NCI-H345 (cell line): ENCODE measurements at regions not wholly inside any gene's neighbourhood (a gene's known extent, or its start where the extent isn't known, plus 50 kb on each side); places are given as distances from the start of the nearest gene placed in this dataset.
"Not testable (repeated sequence)": the region's sequence is repeated elsewhere in the genome, so short reads cannot be mapped to it uniquely, and the experiment has no call there.

ENCODE experiments used
- DNase-seq: peaks from one replicate; lab custom pipeline; 2025; lab: John Stamatoyannopoulos, UW

DNA sequence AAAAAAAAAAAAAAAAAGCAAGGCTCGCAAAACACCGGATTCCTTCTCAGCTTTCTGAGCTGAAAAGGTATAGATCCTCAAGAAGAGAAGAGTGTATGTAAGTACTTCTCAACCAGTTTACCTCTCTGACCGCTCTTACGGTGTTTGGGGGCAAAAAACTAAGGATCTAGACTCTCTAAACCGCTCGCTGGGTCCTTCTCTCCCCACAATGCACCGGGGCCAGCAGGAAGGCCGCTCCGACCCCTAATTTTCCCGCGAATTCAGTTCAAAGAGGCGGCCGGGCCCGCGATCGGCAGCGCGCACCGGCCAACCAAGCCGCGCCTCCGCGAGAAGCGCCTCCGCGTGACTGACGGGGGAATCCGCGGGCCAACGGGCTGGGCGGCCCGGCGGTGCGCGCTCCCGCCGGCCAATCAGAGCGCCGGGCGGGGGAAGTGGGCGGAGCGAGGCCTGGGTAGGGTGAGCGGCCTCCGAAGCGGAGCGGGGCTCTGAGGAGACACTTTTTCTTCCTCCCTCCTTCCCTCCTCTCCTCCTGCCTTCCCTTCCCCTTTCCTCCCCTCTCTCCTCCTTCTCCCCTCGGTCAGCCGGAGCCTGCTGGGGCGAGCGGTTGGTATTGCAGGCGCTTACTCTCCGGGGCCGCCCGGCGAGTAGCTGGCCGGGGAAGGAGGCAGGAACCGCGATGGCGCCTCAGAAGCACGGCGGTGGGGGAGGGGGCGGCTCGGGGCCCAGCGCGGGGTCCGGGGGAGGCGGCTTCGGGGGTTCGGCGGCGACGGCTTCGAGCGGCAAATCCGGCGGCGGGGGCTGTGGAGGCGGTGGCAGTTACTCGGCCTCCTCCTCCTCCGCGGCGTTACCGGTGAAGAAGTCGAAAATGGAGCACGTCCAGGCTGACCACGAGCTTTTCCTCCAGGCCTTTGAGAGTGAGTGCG lies 93.0 kb downstream of the CRLF3 start:
- peak; percentile 87 for DNase-seq

DNA sequence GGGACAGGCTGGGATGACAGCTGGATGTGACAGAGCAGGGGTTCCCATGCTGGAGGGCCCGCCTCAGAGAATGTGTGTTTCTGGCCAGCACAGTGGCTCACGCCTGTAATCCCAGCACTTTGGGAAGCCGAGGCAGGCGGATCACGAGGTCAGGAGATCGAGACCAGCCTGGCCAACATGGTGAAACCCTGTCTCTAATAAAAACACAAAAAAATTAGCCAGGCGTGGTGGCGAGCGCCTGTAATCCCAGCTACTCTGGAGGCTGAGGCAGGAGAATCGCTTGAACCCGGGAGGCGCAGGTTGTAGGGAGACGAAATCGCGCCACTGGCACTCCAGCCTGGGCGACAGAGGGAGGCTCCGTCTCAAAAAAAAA lies 93.7 kb downstream of the CRLF3 start:
- not testable (repeated sequence) for DNase-seq

DNA sequence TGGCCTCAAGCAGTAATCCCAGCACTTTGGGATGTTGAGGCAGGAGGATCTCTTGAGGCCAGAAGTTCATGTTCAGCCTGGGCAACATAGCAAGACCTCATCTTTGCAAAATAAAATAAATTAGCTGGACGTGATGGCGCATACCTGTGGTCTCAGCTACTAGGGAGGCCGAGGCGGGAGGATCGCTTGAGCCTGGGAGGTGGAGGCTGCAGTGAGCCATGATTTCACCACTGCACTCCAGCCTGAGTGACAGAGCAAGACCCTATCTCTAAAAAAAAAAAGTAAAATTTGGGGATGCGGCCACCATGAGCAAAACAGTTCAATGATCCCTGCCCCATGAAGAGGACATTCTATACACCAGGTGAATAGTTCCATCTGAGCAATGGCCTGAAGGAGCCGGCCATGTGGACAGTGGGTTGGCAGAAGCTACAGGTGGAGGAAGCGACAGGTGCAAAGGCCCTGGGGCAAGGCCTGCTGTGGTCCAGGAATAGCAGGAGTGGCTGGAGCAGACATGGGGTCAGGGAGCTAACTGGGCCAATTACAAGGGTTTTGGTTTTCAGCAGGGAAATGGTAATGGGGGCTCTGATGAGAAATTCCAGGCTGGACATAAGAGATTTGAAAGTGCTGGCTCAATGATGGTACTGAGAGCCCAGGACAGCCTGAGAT lies 94.2 kb downstream of the CRLF3 start:
- DNase-seq: not testable (repeated sequence)

DNA sequence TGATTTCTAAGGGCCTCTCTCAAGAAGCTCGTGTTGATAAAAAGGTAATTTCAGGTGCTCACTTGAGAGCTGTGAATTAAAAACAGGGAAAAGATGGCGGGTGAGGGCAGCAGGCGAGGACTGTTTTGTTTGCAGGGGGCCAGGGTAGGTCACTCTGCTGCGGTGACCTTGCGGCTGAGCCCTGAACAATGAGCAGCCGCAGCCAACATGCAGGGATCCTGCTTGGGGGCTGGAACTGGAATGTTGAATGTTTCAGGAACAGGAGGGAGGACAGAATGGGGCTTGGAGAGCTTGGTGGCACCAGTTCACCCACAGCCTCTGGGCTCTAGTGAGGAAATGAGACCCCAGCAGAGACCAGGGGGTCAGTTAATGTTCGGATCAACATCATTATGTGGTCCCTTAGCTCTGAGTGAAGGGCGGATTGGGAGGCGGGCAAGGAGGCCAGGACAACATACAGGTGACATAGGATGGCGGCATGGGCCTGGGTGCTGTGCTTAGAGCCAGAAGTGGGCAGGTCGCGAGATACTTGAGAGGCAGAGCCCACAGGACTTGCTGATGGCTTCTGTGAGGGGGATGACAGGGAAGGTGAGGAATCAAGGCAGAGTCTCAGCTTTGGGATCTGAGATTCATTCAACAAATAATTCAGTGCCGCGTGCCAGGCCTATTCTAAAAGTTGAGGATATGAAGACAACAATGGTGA lies 94.9 kb downstream of the CRLF3 start:
- DNase-seq: not testable (repeated sequence)

DNA sequence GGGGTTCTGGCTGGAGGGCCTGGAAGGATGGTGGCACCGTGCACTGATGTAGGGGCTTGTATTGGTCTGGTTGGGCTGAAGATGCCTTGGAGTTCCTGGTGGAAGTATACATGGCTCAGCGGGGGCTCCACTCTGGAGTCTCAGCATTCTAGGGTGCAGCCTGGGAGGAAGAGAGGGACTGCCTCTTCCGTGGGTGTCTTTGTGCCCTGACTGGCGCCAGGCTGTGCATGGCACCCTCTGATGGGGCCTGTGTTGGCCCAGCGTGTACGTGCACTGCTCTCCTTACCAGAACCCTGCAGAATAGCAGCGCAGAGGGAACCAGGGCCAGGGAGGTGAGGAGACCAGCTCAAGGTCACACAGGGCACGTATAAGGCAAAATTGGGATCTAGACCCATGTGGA lies 97.0 kb downstream of the CRLF3 start:
- DNase-seq: not testable (repeated sequence)

DNA sequence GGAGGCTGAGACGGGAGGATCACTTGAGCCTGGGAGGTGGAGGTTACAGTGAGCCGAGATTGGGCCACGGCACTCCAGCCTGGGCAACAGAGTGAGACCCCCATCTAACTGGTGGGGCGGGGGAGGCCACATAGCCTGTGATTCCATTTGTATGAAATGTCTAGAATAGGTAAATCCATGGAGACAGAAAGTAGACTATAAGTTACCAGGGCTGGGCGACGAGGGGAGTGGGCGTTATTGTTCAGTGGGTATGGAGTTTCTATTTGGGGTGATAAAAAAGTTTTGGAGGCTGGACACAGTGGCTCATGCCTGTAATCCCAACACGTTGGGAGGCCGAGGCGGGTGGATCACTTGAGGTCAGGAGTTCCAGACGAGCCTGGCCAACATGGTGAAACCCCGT lies 97.8 kb downstream of the CRLF3 start:
- DNase-seq: not testable (repeated sequence)

DNA sequence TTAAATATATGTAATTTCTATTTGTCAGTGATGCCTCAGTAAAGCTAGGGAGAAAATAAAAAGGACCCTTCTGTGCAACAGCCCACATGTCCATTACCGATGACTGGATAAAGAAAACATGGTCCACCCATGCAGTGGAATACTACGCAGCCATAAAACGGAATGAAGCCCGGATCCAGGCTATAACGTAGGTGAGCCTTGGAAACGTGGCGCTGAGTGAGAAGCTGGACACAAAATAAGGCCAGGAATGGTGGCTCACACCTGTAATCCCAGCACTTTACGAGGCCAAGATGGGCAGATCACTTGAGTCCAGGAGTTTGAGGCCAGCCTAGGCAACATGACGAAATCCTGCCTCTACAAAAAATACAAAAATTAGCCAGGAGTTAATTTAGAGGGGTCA lies 98.2 kb downstream of the CRLF3 start:
- not testable (repeated sequence) for DNase-seq

DNA sequence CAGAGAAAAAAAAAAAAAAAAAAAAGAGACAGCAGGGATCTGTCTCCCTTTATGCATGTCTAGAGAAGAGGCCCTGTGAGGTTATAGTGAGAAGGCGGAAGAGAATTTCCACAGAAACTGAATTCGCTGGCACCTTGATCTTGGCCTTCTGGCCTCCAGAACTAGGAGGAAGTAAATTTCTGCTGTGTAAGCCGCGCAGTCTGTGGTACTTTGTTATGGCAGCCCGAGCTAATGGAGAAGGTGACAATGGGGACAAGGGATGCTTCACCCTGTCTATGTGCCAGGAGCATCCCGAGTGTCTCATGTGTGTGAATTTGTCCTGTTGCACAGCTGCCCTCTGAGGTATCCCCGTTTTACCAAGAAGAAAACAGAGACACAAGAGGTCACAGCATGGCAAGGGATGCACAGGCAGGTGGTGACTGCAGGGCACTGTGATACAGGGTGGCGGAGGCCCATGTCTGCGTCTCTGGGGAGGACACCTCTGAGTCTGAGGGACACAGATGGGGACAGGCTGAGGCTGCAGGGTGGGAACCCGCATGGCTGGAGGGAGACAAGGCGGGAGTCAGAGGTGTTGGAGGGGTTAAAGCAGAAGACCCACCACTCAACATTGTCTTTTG lies 100.3 kb downstream of the CRLF3 start:
- DNase-seq: not testable (repeated sequence)

DNA sequence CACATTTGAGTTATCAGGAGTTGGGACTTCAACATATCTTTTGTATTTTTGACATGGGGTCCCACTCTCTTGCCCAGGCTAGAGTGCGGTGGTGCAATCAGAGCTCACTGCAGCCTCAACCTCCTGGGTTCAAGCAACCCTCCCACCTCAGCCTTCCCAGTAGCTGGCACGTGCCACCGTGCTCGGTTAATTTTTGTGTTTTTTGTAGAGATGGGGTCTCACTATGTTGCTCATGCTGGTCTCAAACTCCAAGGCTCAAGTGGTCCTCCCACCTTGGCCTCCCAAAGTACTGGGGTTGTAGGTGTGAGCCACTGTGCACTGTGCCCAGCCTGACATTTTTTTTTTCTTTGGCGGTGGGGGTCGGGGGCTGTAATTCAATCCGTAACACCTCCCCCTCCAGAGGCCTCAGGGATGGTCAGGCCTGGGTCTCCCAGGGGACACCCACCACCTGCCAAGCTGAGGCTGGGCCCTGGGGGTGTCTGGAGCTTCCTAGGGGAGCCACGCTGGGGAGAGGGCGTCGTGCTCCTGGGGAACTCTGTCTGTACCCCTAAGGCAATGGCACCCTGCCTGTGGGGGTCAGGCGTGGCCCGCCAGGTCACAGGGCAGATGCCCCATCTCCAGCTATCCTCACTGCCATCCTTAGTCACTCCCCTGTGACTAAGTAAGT lies 102.2 kb downstream of the CRLF3 start:
- DNase-seq: not testable (repeated sequence)

DNA sequence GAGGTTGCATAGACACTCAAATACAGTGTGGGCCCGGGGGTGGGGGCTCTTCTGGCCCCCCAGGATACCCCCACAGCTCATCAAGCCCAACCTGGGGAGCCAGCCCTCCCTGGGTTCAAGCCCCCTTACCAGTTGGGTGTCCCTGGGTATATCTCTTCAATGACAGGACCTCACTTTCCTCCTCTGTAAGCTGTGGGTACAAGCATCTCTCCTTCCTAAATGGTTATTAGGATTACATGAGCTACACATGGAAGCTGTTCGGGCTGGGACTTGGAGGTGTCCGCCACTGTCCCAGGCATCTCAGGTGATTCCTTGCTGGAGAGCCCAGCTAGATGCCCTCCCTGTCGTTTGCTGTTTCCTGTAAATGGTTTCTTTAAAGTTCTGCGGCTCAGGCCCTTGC lies 103.5 kb downstream of the CRLF3 start:
- not testable (repeated sequence) for DNase-seq

DNA sequence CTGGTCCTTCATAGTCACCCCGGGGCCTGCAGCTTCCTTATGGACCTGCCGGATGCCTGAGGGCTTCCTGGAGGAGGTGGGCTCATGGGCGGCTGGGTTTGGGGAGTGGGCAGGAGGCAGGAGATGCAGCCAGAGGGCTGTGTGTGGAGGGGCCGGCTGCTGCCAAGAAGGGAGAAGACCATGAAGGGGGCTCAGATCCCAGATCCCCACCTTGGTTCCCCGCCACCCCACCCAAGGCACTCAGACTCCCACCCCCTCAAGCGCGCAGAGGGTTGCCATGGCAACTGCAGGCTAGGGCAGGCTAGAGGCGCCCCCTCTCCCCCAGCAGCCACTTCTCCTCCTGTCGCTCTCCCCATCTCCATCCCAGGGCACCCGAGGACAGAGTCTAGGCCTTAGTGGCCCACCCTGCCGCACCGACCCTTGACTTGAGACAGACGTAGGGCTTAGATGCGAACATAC lies 104.5 kb downstream of the CRLF3 start:
- no peak for DNase-seq

DNA sequence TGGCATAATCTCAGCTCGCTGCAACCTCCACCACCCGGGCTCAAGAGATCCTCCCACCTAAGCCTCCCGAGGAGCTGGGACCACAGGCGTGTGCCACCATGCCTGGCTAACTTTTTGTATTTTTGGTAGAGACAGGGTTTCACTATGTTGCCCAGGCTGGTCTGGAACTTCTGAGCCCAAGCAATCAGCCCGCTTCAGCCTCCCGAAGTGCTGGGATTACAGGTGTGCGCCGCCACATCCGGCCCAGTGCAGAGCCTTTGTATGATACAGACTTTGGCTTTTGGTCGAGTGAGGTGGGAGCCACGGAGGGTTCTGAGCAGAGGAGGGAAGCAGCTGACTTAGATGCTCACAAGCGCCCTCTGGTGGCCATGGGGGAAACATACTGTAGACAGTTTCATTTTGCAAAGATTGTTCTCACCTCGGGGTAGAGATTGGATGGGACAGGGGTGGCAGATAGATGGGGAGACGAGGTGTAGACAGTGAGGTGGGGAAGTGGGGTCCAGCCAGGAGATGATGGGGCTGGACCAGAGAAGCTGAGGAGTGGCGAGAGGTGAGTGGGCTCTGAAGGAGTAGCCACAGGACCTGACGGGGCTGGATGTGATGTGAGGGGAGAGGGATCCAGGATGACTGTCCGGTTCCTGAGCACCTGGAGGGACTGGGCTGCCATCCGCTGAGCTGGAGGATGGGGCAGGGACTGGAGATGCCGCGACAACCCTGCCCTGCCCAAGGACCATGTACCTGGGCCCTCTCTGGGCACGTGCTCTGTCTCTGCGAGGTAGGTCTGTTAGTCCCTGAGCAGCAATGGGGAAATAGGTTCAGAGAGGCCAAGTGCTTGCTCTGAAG lies 105.1 kb downstream of the CRLF3 start:
- peak; percentile 52 for DNase-seq

DNA sequence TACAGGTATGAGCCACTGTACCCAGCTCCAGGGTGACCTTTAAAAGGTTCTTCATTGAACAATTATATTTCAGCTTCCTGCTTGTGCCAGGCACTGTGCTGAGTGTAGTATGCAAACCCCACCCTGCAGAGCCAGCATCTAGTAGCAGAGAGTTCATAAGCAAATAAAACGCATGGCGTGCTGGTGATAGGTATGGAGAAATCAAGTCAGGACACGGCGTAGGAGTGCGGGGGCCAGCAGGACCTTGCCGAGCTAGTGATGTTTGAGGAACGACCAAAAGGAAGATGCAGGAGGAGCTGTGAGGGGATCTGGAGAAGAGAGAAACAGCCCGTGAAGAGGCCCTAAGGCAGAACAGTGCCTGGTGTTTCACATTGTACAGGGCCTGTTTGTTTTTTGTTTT lies 105.8 kb downstream of the CRLF3 start:
- not testable (repeated sequence) for DNase-seq

DNA sequence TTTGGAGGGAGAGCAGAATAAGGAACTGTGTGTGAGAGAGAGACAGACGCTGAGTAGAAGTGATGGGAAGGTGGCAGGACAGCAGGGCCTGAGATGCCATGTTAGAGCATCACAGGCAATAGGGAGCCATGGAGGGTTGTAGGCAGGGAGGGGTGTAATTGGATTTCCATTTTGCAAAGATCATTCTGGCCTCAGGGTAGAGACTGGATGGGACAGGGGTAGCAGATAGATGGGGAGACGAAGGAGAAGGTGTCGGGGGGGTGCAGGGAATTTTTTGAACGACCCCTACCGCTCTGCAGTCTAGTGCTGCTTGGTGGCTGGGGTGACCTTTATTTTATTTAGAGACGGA lies 106.4 kb downstream of the CRLF3 start:
- DNase-seq: not testable (repeated sequence)

DNA sequence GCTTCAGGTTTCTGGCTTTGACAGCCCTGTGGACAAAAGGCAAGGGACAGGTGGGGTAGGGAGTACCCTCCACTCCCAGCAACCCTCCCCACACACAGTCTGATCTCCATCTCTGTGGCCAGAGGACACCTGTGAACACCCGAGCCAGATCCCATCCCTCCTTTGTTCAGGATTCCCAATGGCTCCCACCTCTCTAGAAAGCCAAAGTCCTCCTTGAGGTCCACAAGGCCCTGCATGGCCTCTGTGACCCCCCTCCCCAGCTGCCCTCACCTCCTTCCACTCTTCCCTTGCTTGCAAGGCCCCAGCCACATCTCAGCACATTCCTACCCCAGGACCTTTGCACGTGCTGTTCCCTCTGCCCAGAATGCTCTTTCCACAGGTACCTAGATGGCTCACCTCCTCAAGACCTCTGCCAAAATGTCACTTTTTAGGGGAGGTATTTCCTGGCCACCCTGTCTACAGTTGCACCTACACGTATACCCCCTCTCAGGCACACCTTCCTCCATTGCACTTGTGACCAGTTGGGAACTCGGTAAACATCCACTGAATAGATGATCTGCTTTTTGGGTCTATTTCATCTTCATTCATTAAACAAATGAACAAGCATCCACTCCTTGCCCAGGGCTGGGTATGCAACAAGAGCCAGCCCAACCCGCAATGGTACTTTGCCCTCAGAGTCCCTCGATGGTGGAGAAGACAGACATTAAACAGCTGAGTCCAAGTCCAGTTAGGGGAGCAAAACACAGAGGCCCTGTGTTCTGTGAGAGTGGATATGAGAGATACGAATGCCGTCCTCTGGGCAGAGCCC lies 107.0 kb downstream of the CRLF3 start:
- DNase-seq: no peak

DNA sequence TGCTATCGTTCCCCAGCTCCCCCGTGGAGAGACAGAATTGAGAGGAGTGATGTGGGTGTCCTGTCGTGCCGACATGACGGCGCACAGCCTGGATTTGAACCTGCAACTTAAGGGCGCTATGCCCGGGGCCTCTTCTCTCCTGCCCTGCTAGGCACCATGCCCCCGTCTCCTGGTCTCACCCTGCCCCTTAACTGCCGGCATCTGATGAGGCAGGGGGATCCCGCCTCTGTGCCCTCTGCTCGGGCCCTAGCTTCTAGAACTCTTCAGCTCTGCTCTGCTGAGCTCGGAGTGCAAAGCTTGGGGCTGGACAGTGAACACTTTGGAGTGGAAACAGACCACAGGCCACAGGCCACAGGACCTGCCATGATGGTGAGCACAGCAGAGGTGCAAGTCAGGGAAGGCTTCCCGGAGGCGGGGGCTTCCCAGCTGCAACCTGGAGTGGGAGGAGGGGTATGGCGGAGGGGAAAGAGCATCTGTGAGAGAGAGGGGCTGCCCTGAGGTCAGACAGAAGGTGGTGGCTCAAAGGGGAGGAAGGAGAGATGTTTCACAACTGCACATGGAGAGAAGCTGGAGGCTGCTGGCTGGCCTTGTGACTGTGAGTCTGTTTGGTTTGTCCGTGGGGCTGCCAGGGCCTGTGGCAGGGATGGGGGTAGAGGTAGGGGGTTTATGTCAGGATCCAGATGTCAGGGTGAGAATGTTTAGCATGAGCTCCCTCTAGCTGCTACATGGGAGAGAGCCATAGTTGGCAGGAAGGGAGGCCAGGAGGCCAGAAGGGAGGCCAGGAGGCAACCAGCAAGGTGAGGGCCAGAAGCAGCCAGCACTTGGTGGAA lies 107.8 kb downstream of the CRLF3 start:
- DNase-seq: no peak

DNA sequence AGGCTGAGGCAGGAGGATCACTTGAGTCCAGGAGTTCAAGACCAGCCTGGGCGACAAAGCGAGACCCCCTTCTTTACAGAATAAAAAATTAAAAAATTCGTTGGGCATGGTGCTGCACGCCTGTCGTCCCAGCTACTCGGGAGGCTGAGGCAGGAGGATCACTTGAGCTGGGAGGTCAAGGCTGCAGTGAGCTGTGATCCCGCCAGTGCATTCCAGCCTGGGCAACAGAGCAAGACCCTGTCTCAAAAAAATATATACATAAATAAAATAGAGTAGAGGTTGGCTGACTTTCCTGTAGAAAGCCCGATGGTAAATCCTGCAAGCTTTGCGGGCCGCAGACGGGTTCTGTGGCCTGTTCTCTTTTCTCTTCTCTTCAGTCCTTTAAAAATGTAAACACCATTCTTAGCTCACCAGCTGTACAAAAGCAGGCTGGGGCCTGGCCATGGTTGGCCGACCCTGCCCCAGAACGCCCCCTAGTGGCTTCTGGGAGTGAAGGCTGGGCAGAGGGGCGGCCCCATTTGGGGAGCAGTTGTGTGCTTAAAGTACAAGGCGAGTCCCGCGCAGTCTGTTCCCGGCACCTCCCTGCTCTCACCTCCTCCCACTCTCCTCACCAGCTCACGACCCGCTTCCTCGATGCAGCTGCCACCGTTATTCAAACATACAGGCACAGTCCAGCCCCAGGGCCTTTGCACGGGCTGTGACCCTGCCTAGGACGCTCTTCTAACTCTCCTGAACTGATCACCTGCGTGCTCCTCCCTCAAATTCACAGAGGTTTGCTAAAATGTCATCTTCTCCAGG lies 109.5 kb downstream of the CRLF3 start:
- not testable (repeated sequence) for DNase-seq

DNA sequence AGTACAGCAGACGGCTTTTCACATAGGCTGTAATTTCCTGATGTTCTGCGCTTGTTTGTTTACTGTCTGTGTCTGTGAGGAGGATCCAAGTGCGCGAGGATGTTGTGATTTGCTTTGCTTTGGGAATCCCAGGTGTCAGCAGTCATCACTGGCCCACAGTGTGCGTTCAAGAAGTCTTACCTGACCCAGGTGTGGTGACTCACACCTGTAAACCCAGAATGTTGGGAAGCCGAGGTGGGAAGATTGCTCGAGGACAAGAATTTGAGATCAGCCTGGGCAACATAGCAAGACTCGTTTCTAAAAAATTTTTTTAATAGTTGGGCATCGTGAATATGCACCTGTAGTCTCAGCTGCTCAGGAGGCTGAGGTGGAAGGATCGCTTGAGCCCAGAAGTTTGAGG lies 110.7 kb downstream of the CRLF3 start:
- not testable (repeated sequence) for DNase-seq
